ENCODE measurements at regions not wholly inside any gene's neighbourhood (a gene's known extent, or its start where the extent isn't known, plus 50 kb on each side); places are given as distances from the start of the nearest gene placed in this dataset.
"Not testable (repeated sequence)": the region's sequence is repeated elsewhere in the genome, so short reads cannot be mapped to it uniquely, and the experiment has no call there.

DNA sequence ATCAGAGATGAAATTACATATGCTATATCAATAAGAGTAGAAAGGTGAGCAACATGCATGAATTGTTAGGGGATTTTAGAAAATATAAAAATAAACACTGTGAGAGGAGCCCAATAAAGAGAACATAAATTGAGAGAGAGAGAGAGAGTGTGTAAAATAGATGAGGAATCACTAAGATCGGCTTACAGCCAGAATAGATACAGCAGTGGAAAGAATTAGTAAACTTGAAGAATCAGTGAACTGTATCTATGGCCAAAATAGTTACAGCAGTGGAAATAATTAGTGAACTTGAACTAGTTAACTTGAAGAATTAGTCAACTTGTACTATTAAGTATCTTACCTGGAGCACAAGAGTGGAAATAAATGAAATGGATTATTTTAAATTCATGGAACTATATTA is 284.3 kb upstream of the RAI14 start:
- not testable (repeated sequence) for H3K27ac Mint-ChIP-seq; H3K4me1 Mint-ChIP-seq (ENCODE audit: low read depth); H3K4me3 Mint-ChIP-seq (ENCODE audit: low read depth); H3K9me3 Mint-ChIP-seq (ENCODE audit: low read depth); DNase-seq (ENCODE audit: low spot score, unreplicated experiment); H3K27me3 Mint-ChIP-seq; H3K36me3 Mint-ChIP-seq (ENCODE audit: insufficient read depth)

DNA sequence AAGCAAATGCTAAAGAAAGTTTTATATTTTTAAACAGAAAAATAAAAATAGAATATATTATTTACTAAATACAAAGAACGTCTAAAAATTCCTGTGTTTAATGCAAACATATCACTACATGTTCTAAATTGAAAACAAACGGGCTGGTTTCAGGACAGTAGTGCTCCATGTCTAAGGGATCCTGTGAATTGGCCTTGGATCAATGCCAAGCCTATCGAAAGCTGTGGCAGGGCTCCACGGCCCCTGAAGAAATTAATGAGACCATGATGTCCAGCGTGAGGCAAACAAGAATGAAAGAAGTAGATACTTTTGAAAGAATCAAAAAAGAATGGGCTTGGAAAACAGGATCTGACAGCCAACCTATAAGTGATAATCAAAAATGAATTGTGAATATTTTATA is 283.4 kb upstream of the RAI14 start:
- not testable (repeated sequence) for DNase-seq (ENCODE audit: low spot score, unreplicated experiment); H3K36me3 Mint-ChIP-seq (ENCODE audit: insufficient read depth); H3K27me3 Mint-ChIP-seq; H3K4me3 Mint-ChIP-seq (ENCODE audit: low read depth); H3K9me3 Mint-ChIP-seq (ENCODE audit: low read depth); H3K27ac Mint-ChIP-seq; H3K4me1 Mint-ChIP-seq (ENCODE audit: low read depth)

DNA sequence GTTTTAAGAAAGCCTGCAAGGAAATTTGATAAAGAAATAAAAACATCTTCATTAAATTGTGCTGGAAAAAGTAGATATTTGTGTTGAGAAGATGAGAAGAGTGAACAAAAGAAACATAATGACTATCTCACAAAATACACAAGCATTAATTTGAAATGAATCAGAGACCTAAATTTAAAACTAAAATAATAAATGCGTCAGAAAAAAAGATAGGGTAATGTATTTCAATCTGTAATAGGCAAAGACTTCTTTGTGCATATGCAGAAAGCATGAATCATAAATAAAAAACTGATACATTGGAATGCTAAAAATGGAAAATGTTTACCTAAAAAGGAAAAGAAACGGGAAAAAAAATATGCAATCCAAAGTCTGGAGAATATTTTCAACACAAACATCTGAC is 278.5 kb upstream of the RAI14 start:
- not testable (repeated sequence) for H3K27ac Mint-ChIP-seq; H3K36me3 Mint-ChIP-seq (ENCODE audit: insufficient read depth); H3K4me3 Mint-ChIP-seq (ENCODE audit: low read depth); DNase-seq (ENCODE audit: low spot score, unreplicated experiment); H3K4me1 Mint-ChIP-seq (ENCODE audit: low read depth); H3K27me3 Mint-ChIP-seq; H3K9me3 Mint-ChIP-seq (ENCODE audit: low read depth)

DNA sequence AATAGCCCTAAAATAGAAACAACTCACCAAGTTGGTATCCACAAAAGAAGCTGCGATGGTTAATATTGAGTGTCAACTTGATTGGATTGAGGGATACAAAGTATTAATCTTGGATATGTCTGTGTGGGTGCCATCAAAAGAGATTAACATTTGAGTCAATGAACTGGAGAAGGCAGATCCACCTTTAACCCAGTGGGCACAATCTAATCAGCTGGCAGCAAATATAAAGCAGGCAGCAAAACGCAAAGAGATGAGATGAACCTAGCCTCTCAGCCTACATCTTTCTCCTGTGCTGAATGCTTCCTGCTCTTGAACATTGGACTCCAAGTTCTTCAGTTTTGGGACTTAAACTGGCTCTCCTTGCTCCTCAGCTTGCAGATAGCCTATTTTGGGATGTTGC is 277.6 kb upstream of the RAI14 start:
- H3K27ac Mint-ChIP-seq; H3K9me3 Mint-ChIP-seq (ENCODE audit: low read depth); H3K4me1 Mint-ChIP-seq (ENCODE audit: low read depth); H3K27me3 Mint-ChIP-seq; H3K36me3 Mint-ChIP-seq (ENCODE audit: insufficient read depth); DNase-seq (ENCODE audit: low spot score, unreplicated experiment); H3K4me3 Mint-ChIP-seq (ENCODE audit: low read depth): not testable (repeated sequence)

DNA sequence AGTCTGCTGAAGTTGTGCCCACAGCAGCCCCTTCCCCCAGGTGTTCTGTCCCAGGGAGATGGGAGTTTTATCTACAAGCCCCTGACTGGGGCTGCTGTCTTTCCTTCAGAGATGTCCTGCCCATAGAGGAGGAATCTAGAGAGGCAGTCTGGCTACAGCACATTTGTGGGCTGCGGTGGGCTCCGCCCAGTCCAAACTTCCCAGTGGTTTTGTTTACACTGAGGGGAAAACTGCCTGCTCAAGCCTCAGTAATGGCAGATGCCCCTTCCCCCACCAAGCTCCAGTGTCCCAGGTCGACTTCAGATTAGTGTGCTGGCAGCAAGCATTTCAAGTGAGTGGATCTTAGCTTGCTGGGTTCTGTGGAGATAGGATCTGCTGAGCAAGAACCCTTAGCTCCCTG is 267.4 kb upstream of the RAI14 start:
- H3K4me3 Mint-ChIP-seq (ENCODE audit: low read depth); H3K4me1 Mint-ChIP-seq (ENCODE audit: low read depth); H3K9me3 Mint-ChIP-seq (ENCODE audit: low read depth); H3K36me3 Mint-ChIP-seq (ENCODE audit: insufficient read depth); H3K27ac Mint-ChIP-seq; H3K27me3 Mint-ChIP-seq; DNase-seq (ENCODE audit: low spot score, unreplicated experiment): not testable (repeated sequence)

DNA sequence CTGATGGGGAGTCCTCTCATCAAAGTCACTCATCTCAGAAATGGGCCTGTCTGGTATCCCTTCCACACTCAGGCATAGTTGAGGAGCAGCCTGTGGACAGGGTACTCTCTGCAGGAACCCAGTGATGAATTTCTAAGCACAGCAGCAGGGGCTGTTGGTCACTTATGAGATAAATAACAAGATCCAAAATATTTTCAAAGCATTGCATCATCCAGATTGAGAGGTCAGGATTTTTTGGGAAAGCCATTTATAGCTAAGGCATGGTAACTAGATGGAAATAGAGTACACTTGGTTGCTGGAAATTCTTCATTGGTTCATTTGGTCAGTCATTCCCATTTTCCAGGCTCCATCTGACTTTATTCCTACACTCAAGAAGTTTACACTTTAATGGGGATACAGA is 246.8 kb upstream of the RAI14 start:
- no peak overlapping the region for H3K27ac Mint-ChIP-seq
- no peaks in the 10 kb centered on the region for H3K27me3 Mint-ChIP-seq
- H3K9me3 Mint-ChIP-seq (ENCODE audit: low read depth): no peaks in the 10 kb centered on the region
- peaks cover 3% of the 10 kb centered on the region for H3K4me1 Mint-ChIP-seq (ENCODE audit: low read depth)
- H3K4me3 Mint-ChIP-seq (ENCODE audit: low read depth): no peak overlapping the region
- DNase-seq (ENCODE audit: low spot score, unreplicated experiment): no peak
- TF ChIP-seq, protein P1, sequence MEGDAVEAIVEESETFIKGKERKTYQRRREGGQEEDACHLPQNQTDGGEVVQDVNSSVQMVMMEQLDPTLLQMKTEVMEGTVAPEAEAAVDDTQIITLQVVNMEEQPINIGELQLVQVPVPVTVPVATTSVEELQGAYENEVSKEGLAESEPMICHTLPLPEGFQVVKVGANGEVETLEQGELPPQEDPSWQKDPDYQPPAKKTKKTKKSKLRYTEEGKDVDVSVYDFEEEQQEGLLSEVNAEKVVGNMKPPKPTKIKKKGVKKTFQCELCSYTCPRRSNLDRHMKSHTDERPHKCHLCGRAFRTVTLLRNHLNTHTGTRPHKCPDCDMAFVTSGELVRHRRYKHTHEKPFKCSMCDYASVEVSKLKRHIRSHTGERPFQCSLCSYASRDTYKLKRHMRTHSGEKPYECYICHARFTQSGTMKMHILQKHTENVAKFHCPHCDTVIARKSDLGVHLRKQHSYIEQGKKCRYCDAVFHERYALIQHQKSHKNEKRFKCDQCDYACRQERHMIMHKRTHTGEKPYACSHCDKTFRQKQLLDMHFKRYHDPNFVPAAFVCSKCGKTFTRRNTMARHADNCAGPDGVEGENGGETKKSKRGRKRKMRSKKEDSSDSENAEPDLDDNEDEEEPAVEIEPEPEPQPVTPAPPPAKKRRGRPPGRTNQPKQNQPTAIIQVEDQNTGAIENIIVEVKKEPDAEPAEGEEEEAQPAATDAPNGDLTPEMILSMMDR (IDR thresholded peaks at IDR 0.05; ENCODE audit: unreplicated experiment): no peak
- H3K36me3 Mint-ChIP-seq (ENCODE audit: insufficient read depth): no peaks in the 10 kb centered on the region

DNA sequence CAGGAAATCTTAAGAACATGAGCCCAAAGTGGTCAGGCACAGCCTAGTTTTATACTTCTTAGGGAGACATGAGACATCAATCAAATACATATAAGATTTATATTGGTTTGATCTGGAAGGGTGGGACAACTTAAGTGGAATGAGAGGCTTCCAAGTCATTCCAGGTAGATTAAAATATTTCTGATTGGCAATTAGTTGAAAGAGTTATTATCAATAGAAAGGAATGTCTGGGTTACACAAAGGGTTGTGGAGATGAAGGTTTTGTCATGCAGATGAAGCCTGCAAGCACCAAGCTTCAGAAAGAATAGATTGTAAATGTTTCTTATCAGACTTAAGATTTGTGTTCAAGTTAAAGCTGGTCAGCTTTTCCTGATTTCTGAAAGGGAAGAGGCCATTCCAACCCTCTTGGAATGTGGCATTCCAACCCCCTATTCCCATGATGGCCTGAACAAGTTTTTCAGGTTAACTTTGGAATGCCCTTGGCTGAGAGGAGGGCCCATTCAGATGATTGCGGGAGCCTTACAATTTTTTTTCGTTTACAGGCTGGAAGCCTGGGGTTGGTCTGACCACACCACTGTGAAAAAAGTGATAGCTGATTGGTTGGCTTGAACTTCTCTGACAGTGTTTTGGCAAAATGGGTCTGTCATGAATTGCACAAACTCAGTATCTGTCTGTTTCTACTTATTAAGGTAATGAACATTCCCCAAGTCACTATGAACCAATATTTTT is 245.6 kb upstream of the RAI14 start:
- Mint-ChIP-seq H3K27me3 (no peaks in the 10 kb centered on the region), H3K4me1 (ENCODE audit: low read depth) (peaks cover 3% of the 10 kb centered on the region), H3K9me3 (ENCODE audit: low read depth) (no peaks in the 10 kb centered on the region), H3K27ac (no peak overlapping the region), H3K36me3 (ENCODE audit: insufficient read depth) (no peaks in the 10 kb centered on the region), H3K4me3 (ENCODE audit: low read depth) (no peak overlapping the region)
- TF ChIP-seq, protein P1 (IDR thresholded peaks at IDR 0.05; ENCODE audit: unreplicated experiment): no peak
- no peak for DNase-seq (ENCODE audit: low spot score, unreplicated experiment)
